Head of caudate nucleus (tissue), 42 donors: ENCODE measurements at regions not wholly inside any gene's neighbourhood (a gene's known extent, or its start where the extent isn't known, plus 50 kb on each side); places are given as distances from the start of the nearest gene placed in this dataset.
"Not testable (repeated sequence)": the region's sequence is repeated elsewhere in the genome, so short reads cannot be mapped to it uniquely, and the experiment has no call there.

Experiments used
- DNase-seq, 42 donors: peaks; one replicate each; pipeline versions ENCODE4 v3.0.0 to v3.0.0-alpha.2; 2020 to 2021; ENCODE audit warnings: mixed read lengths in 7 of 42
- intact Hi-C: fragments of 100-400 bp; cut with DNase I; formaldehyde crosslinking; loops from one replicate; pipeline ENCODE4 v1.15.0; 2022

DNA sequence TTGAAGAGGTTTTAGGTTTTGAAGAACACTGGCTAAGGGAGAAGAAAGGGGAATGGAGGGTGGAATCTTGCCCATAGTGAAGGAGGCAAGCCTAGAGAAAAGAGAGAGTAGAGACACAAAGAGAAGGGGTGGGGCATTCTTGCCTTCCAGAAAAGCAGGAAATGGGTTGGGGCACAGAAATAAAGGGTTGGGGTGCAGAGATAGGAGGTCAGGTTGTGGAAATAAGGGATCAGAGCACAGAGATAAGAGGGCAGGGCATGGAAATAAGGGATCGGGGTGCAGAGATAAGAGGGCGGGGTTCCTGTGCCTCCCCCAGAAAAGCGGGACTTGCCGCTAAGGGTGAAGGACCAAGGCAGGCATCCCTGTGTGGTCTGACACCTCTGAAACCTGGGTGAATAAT lies 69.9 kb downstream of the ALG1L2 start:
- DNase-seq, intact Hi-C loops: not testable (repeated sequence)

DNA sequence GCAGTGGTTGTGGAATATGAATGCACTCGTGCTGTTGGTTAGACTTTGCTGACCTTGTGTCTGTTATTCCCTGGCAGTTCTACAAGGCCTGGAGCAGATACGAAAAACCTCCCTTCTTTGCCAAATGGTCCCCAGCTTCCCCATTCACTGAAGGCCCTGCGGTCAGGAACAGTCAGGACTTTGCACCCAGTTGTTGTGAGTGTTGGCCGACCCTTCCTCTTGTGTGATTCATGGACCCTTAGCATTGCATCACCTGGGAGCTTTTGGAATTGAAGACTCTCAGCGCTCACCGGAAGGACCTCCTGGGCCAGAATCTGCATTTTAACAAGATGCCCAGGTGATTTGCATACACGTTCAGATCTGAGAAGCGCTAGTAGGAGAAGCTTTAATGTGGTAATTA lies 71.6 kb downstream of the ALG1L2 start:
- DNase-seq, intact Hi-C loops: not testable (repeated sequence)

DNA sequence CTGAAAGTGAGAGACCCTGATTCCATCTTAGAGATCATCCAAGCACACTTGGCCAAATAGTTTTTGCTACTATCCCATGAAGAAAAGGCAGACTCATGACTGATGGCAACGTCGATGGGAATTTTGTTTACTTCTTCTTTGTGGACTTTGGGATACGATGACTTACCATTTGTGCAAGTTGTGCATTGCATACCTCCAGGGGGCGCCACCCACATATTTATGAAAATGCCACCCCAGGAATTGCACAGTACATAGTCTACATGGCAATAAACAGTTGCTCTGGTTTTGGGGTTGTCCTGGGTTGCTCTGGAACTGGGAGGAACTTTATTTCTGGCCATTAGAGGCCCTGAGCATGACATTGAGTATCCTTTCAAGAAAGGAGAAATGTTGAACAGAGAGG lies 73.8 kb downstream of the ALG1L2 start:
- DNase-seq, intact Hi-C loops: not testable (repeated sequence)

GRCh38 chr3:130166856-130167255 lies 85.2 kb downstream of the ALG1L2 start:
- intact Hi-C loops, DNase-seq: not testable (repeated sequence)

- intact Hi-C loops, DNase-seq: not testable (repeated sequence)
Observed at GRCh38 chr3:130175195-130175594, 93.6 kb downstream of the ALG1L2 start.

DNA sequence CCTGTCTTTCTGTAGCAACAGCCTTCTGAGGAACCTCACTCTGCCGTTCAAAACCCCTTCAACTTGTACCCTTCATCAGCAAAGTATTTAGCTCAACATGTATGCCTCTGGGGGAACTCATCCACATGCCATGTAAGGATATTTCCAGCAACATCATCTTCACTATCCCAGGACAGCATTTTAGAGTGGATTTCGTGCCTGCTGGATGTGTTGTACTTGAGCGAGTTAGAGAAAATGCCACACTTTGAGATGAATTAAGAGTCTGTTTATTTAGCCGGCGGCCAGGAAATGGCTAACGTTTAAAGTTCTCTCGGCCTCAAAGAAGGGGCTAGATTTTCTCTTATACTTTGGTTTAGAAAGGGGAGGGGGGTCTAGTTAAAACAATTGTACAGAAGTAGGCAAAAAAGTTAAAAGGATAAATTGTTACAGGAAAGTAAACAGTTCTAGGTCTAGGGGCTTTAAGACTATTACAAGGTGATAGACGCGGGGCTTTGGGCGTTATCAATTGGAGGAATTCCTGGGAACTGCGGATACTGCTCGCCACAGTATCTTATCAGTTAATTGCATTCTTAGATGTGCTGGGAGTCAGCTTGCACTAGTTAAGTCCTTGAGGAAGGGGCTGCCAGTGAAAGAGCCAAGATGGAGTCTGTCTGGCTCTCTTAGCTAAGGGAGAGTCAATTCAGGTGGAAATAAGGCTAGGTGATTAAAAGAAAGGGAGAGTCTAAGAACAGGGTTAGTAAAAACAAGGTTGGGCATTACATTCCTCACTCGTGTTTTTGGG lies 95.0 kb downstream of the ALG1L2 start:
- intact Hi-C loops, DNase-seq: not testable (repeated sequence)

- DNase-seq, intact Hi-C loops: not testable (repeated sequence)
Observed at GRCh38 chr3:130178835-130179234, 97.2 kb downstream of the ALG1L2 start.

- DNase-seq = peak in 16 of 42 donors; percentile 1 to 49 (median 13)
Observed at GRCh38 chr3:130179353-130179970, 97.8 kb downstream of the ALG1L2 start.

GRCh38 chr3:130182475-130182874 lies 100.8 kb downstream of the ALG1L2 start:
- intact Hi-C loops, DNase-seq: not testable (repeated sequence)

More at GRCh38 chr3:130179353-130179970, 97.8 kb downstream of the ALG1L2 start:
- intact Hi-C loops = not testable (repeated sequence)

DNA sequence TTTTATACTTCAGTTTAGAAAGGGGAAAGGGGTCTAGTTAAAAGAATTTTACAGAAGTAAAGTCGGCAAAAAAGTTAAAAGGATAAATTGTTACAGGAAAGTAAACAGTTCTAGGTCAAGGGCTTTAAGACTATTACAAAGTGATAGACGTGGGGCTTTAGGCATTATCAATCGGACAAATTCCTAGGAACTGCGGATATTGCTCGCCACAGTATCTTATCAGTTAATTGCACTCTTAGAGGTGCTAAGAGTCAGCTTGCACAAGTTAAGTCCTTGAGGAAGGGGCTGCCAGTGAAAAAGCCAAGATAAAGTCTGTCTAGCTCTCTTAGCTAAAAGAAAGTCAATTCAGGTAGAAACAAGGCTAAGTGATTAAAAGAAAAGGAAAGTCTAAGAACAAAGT lies 102.1 kb downstream of the ALG1L2 start:
- DNase-seq, intact Hi-C loops: not testable (repeated sequence)

DNA sequence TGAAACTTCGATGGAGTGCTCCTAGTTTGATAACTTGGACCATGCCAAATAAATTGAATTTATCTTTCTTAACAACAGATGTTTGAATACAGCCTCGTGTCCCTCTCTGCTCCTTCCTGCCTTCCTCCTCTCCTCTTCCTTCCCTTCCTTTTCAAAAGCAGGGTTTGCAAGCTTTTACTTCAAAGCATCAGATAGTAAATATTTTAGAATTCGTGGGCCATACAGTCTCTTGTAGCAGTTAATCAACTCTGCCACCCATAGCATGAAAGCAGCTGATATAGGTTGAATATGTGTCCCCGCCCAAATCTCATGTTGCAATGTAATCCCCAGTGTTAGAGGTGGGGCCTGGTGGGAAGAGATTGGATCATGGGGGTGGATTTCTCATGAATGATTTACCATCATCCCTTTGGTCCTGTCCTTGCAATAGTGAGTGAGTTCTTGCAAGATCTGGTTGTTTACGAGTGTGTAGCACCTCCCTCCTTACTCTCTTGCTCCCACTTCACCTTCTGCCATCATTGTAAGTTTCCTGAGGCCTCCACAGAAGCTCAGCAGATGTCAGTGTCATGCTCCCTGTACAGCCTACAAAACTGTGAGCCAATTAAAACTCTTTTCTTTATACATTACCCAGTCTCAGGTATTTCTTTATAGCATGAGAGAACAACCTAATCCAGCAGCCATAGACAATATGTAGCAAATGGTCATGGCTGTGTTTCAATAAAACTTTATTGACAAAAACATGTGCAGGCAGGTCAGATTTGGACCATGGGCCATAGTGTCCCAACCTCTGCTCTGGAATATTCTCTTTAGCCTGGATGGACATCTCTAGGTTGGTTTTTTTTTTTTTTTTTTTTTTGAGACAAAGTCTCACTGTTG lies 102.8 kb downstream of the ALG1L2 start:
- DNase-seq, intact Hi-C loops: not testable (repeated sequence)

- DNase-seq, intact Hi-C loops: not testable (repeated sequence)
Observed at GRCh38 chr3:130201272-130201671, 119.6 kb downstream of the ALG1L2 start.

- intact Hi-C loops, DNase-seq: not testable (repeated sequence)
Observed at GRCh38 chr3:130203633-130204032, 122.0 kb downstream of the ALG1L2 start.

DNA sequence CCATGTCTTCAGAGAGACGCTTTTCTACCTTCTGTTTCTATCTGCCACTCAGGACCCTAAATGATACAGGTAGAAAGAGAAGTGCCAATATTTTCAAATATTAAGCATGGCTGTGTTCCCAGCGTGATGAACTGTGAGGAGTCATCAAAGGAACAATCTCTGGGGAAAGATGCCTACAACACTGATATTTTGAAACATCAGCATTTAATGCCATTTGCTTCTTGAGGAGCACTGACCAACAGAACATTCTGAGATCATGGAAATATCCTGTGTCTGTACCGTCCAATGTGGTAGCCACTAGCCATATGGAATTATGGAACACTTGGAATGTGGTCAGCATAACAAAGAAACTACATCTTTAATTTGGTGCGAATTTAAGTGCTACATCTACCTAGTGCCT lies 117.9 kb upstream of the COL6A5 start:
- no peak for DNase-seq
- intact Hi-C loops = no loop called here

DNA sequence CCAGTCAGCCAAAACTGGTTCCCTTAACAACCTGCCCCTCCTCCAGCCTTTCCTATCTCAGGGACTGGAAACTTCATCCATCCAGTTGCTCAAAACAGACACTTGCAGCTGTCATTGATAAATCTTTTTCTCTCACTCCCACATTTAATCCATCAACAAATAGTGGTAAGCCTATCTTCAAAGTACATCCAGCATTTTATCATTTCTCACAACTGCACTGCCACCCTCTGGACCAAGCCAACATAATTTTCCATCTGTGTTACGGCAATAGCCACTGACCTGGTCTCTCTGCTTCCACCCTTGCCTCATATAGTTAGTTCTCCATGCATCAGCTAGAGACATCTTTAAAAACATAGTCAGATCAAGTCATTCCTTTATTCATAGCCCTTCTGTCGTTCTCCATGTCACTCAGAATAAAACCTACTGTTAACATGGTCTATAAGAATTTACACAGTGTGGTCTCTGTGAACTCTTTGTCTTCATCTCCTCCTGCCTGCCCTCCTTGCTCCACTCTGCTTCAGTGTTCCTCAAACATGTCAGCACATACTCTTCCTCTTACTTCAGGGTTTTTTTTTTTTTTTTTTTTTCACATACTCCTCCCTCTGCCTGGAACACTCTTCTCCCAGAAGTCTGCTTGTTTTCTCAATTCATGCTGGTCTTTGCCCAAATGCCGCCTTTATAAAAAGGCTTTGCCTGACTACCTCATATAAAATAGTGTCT lies 102.5 kb upstream of the COL6A5 start:
- intact Hi-C loops = no loop called here
- no peak for DNase-seq

GRCh38 chr3:130243808-130244207 lies 101.7 kb upstream of the COL6A5 start:
- DNase-seq = no peak
- intact Hi-C loops = no loop called here

- DNase-seq = no peak
- intact Hi-C loops = no loop called here
Observed at GRCh38 chr3:130250982-130251381, 94.5 kb upstream of the COL6A5 start.

- intact Hi-C loops = no loop called here
- no peak for DNase-seq
Observed at GRCh38 chr3:130255442-130255841, 90.0 kb upstream of the COL6A5 start.

- DNase-seq = no peak
- intact Hi-C loops = no loop called here
Observed at GRCh38 chr3:130256821-130257340, 88.6 kb upstream of the COL6A5 start.
